ENCODE measurements at regions not wholly inside any gene's neighbourhood (a gene's known extent, or its start where the extent isn't known, plus 50 kb on each side); places are given as distances from the start of the nearest gene placed in this dataset.

DNA sequence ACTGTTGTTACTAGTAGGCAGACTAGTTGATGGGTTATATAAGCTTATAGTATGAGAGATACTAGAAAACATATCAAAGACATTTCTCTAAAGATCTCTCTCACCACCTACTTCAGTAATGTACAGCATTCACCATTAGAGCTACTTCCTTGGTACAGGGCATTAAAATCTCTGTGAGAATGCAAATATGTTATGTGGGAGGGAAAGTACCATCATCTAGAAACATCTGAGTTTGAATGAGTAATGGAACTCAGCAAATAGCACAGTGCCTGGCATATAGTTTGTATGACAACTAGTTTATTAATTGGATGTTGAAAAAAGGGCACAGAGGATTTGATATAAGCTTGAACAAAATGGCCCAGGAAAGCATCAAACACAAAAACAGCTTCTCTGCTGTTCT lies 211.1 kb downstream of the GLUD2 start:
- Histone ChIP-seq H3K4me1 (ENCODE audit: control insufficient read depth in 1 of 2, low read depth in 2 of 2) (no peaks in the 10 kb centered on the region), H3K36me3 (no peaks in the 10 kb centered on the region), H3K9me3 (no peaks in the 10 kb centered on the region), H3K27me3 (replicated peaks; ENCODE audit: insufficient read depth) (no peaks in the 10 kb centered on the region), H3K4me3 (no peak overlapping the region), H3K27ac (no peak overlapping the region)
- ATAC-seq (ENCODE audit: insufficient number of reproducible peaks, low FRiP score, low read depth) (no peak), DNase-seq (ENCODE audit: low spot score) (no peak)
- TF ChIP-seq, protein P1, sequence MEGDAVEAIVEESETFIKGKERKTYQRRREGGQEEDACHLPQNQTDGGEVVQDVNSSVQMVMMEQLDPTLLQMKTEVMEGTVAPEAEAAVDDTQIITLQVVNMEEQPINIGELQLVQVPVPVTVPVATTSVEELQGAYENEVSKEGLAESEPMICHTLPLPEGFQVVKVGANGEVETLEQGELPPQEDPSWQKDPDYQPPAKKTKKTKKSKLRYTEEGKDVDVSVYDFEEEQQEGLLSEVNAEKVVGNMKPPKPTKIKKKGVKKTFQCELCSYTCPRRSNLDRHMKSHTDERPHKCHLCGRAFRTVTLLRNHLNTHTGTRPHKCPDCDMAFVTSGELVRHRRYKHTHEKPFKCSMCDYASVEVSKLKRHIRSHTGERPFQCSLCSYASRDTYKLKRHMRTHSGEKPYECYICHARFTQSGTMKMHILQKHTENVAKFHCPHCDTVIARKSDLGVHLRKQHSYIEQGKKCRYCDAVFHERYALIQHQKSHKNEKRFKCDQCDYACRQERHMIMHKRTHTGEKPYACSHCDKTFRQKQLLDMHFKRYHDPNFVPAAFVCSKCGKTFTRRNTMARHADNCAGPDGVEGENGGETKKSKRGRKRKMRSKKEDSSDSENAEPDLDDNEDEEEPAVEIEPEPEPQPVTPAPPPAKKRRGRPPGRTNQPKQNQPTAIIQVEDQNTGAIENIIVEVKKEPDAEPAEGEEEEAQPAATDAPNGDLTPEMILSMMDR (IDR thresholded peaks at IDR 0.05), result no peak

DNA sequence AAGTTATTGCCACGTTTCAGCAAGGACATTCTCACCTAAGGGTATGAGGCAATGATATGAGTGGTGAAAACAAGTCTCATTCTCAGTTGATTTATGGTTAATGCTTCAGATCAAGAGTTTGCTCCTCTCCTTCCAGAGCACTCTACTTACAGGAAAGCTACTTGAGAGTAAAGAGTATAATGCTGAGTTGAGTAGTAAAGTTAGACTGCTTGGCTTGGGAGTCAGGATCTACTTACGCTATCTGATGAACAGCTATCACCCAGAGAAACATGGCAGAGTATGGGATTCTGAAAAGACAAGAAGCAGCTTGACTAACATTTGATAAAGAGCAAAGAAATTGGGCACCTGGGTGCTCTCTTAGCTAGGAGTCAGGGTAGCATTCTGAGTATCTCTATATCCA lies 211.8 kb downstream of the GLUD2 start:
- no peaks in the 10 kb centered on the region for H3K9me3 ChIP-seq
- ATAC-seq (ENCODE audit: insufficient number of reproducible peaks, low FRiP score, low read depth) (no peak), DNase-seq (ENCODE audit: low spot score) (no peak)
- no peak overlapping the region for H3K27ac ChIP-seq
- no peak overlapping the region for H3K4me3 ChIP-seq
- TF ChIP-seq, protein P1 (IDR thresholded peaks at IDR 0.05), result no peak
- no peaks in the 10 kb centered on the region for H3K4me1 ChIP-seq (ENCODE audit: control insufficient read depth in 1 of 2, low read depth in 2 of 2)
- no peaks in the 10 kb centered on the region for H3K36me3 ChIP-seq
- H3K27me3 ChIP-seq (replicated peaks; ENCODE audit: insufficient read depth), result no peaks in the 10 kb centered on the region

DNA sequence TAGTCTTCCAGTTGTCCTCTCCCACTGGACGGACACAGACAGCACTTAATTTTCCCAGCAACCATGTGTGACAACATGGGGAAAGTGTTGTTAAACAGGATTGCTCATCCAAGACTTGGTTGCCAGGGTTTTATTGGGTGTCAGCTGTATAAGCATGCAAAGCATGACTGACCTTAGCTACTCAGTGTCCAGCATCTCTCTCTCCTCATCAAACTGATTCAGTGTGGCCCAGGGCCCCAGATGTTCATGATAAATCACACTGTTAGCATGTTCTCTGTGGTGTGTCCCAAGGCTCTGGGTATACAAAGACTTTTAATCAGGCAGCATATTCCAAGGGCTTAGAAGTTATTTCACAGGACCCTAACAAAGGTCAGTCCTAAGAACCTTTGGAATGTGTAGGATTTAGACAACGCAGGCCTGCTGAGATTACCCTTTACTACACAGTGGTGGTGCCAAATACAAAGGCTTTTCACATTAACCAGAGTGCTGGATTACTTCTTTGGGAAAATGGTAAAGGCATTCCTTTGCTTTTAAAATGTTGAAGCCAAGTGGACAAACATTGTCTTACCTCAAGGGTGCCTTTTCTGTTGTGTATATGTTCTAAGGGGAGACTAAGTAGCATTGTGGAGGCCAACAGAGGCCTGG lies 213.3 kb downstream of the GLUD2 start:
- H3K4me1 ChIP-seq (ENCODE audit: control insufficient read depth in 1 of 2, low read depth in 2 of 2), result no peaks in the 10 kb centered on the region
- no peak for DNase-seq (ENCODE audit: low spot score)
- no peaks in the 10 kb centered on the region for H3K36me3 ChIP-seq
- no peaks in the 10 kb centered on the region for H3K9me3 ChIP-seq
- no peak for ATAC-seq (ENCODE audit: insufficient number of reproducible peaks, low FRiP score, low read depth)
- no peak overlapping the region for H3K27ac ChIP-seq
- no peak overlapping the region for H3K4me3 ChIP-seq
- TF ChIP-seq, protein P1 (IDR thresholded peaks at IDR 0.05), result no peak
- H3K27me3 ChIP-seq (replicated peaks; ENCODE audit: insufficient read depth), result no peaks in the 10 kb centered on the region

DNA sequence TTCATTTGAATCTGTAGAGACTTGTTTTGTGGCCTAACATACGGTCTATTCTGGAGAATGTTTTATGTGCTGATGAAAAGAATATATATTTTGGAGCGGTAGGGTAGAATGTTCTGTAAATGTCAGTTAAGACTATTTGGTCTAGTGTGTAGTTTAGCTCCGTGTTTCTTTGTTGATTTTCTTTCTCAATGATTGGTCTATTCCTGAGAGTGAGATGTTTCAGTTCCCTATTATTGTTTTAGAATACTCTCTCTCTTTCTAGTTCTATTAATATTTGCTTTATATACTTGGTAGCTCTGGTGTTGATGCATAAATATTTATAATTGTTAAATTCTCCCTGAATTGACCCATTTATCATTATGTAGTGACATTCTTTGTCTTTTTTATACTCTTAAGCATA lies 236.5 kb downstream of the GLUD2 start:
- TF ChIP-seq, protein P1 (IDR thresholded peaks at IDR 0.05), result no peak
- no peak for DNase-seq (ENCODE audit: low spot score)
- Histone ChIP-seq H3K4me1 (ENCODE audit: control insufficient read depth in 1 of 2, low read depth in 2 of 2) (no peaks in the 10 kb centered on the region), H3K27me3 (replicated peaks; ENCODE audit: insufficient read depth) (no peaks in the 10 kb centered on the region), H3K9me3 (no peaks in the 10 kb centered on the region), H3K4me3 (no peak overlapping the region), H3K36me3 (no peaks in the 10 kb centered on the region), H3K27ac (no peak overlapping the region)
- no peak for ATAC-seq (ENCODE audit: insufficient number of reproducible peaks, low FRiP score, low read depth)

DNA sequence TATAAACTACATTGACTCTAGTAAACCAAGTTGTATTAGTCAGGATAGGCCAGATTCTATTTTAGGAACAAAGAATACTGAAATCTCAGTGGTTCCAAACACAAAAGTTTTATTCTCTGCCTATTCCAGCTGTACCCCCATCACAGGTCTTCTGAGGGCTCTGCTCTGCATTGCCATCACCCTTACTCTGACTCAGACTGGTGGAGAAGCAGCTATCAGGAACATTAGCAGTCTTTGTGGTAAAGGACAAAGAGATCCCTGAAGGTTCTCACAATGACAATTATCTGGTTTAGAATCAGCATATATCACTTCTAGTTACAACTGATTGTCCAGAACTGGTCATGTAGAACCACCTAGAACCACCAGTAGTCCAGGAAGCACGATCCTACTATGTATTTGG lies 251.1 kb downstream of the GLUD2 start:
- ATAC-seq (ENCODE audit: insufficient number of reproducible peaks, low FRiP score, low read depth) (no peak), DNase-seq (ENCODE audit: low spot score) (no peak)
- TF ChIP-seq, protein P1 (IDR thresholded peaks at IDR 0.05), result no peak
- no peaks in the 10 kb centered on the region for H3K9me3 ChIP-seq
- H3K27me3 ChIP-seq (replicated peaks; ENCODE audit: insufficient read depth), result no peaks in the 10 kb centered on the region
- H3K4me3 ChIP-seq, result no peak overlapping the region
- no peaks in the 10 kb centered on the region for H3K4me1 ChIP-seq (ENCODE audit: control insufficient read depth in 1 of 2, low read depth in 2 of 2)
- H3K36me3 ChIP-seq, result no peaks in the 10 kb centered on the region
- H3K27ac ChIP-seq, result no peak overlapping the region
